Brain microvascular endothelial cell (primary cell): ENCODE measurements at regions not wholly inside any gene's neighbourhood (a gene's known extent, or its start where the extent isn't known, plus 50 kb on each side); places are given as distances from the start of the nearest gene placed in this dataset.

Experiments used
- DNase-seq: peaks from one replicate; pipeline ENCODE4 v3.0.0-alpha.2; 2020
- H3K27ac ChIP-seq: fragments of 250-450 bp; sonication (Bioruptor Pico); 2 replicates; pipeline ENCODE4 v1.5.1; 2020; ENCODE audit warnings: mild to moderate bottlenecking, moderate library complexity
- H3K27me3 ChIP-seq: fragments of 250-450 bp; sonication (Bioruptor Pico); replicated peaks from 2 replicates; pipeline ENCODE4 v1.5.1; 2020; ENCODE audit warnings: mild to moderate bottlenecking
- H3K36me3 ChIP-seq: fragments of 250-450 bp; sonication (Bioruptor Pico); replicated peaks from 2 replicates; pipeline ENCODE4 v1.5.1; 2020; ENCODE audit warnings: mild to moderate bottlenecking
- H3K4me3 ChIP-seq: 2 replicates; pipeline ENCODE4 v1.5.1; 2011; ENCODE audit warnings: low read depth, mild to moderate bottlenecking, control low read depth, low read length, moderate library complexity
- in situ Hi-C: cut with HindIII; loops from 2 replicates; pipeline ENCODE4 v1.10.0; 2017; ENCODE audit warnings: low sequenced_read_pairs, low pct_ligation_motif_present
- TF ChIP-seq, protein P1 (sequence below): IDR thresholded peaks from 2 replicates; pipeline ENCODE4 v1.5.1; 2011; ENCODE audit warnings: low read depth, mild to moderate bottlenecking, moderate library complexity, low read length, control low read depth, inconsistent platforms; ENCODE audit errors: missing control alignments

DNA sequence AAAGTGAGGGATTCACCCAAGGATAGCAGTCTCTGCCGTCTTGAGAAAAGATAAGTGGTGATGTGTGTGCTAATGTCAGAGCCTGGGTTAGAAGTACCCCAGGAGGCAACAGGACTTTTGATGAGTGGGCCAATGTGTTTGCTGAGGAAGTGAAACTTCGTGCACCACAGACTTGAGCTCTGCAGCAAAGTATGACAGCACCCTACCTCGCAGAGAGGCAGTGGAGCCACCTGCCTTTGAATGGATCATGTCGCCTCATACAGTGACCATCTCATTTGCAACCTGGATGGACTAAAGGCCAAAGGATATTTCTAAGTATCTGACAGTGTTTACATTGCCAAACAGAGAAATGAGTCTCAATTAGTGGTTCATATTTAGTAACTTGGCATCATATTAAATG lies 593.9 kb upstream of the GRAMD2B start:
- H3K27ac ChIP-seq, result no peak overlapping the region
- in situ Hi-C loops, result no loop called here

DNA sequence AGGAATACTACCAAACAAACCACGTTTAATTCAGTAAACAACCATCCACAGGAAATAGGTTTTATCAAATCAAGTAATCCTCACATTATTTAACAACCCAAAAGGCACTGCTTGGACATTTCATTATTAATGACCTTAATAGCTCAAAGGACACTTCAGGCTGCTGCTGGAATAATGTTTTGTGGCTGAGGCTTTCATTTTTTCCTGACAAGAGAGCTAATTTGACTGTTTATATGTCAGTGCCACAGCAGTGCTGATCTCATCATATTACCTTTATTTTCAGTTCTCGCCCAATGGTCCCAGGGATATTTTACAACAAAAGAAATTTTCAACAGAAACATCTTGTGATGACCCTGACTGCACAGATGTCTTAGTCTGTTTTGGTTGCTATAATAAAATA lies 589.8 kb upstream of the GRAMD2B start:
- Histone ChIP-seq H3K36me3 (no peaks in the 10 kb centered on the region), H3K27ac (no peak overlapping the region), H3K4me3 (no peak overlapping the region), H3K27me3 (no peaks in the 10 kb centered on the region)
- no peak for DNase-seq
- TF ChIP-seq, protein P1, sequence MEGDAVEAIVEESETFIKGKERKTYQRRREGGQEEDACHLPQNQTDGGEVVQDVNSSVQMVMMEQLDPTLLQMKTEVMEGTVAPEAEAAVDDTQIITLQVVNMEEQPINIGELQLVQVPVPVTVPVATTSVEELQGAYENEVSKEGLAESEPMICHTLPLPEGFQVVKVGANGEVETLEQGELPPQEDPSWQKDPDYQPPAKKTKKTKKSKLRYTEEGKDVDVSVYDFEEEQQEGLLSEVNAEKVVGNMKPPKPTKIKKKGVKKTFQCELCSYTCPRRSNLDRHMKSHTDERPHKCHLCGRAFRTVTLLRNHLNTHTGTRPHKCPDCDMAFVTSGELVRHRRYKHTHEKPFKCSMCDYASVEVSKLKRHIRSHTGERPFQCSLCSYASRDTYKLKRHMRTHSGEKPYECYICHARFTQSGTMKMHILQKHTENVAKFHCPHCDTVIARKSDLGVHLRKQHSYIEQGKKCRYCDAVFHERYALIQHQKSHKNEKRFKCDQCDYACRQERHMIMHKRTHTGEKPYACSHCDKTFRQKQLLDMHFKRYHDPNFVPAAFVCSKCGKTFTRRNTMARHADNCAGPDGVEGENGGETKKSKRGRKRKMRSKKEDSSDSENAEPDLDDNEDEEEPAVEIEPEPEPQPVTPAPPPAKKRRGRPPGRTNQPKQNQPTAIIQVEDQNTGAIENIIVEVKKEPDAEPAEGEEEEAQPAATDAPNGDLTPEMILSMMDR, result no peak
- in situ Hi-C loops, result no loop called here

More for the DNA sequence above, 593.9 kb upstream of the GRAMD2B start:
- TF ChIP-seq, protein P1, result no peak
- Histone ChIP-seq H3K27me3 (no peaks in the 10 kb centered on the region), H3K36me3 (no peaks in the 10 kb centered on the region), H3K4me3 (no peak overlapping the region)
- no peak for DNase-seq

DNA sequence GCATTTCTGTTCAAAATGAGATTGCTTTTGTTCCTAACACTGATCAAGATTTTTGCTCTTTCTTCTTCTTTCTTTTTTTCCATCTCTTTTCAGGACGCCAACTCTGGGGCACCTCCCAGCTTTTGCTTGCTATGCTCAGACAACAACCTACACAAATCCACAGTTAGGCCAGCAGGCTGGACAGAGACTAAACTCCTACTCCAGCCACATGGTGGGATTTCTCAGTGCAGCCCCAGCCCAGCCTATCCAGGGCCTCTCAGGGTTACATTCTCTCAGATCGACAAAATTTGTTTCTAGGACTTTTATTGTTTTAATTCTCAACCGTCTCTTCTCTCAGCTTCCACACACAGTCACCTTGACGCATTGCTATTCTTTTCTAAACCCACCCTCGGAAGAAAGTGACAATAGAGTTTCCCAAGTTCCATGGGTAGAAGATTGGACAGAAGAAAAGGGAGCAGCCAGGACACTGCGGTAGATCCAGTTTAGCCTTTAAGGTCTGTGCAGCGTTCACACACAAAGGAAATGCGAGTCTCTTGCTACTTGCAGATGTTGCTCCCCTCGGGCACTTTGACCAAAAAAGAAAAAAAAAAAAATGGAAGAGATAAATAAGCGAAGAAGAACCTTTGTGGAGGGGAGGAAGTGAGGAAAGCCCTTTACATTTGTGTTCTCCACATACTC lies 588.6 kb upstream of the GRAMD2B start:
- no peaks in the 10 kb centered on the region for H3K27me3 ChIP-seq
- H3K4me3 ChIP-seq, result no peak overlapping the region
- TF ChIP-seq, protein P1, result no peak
- no peak overlapping the region for H3K27ac ChIP-seq
- in situ Hi-C loops, result no loop called here
- no peaks in the 10 kb centered on the region for H3K36me3 ChIP-seq
- no peak for DNase-seq

DNA sequence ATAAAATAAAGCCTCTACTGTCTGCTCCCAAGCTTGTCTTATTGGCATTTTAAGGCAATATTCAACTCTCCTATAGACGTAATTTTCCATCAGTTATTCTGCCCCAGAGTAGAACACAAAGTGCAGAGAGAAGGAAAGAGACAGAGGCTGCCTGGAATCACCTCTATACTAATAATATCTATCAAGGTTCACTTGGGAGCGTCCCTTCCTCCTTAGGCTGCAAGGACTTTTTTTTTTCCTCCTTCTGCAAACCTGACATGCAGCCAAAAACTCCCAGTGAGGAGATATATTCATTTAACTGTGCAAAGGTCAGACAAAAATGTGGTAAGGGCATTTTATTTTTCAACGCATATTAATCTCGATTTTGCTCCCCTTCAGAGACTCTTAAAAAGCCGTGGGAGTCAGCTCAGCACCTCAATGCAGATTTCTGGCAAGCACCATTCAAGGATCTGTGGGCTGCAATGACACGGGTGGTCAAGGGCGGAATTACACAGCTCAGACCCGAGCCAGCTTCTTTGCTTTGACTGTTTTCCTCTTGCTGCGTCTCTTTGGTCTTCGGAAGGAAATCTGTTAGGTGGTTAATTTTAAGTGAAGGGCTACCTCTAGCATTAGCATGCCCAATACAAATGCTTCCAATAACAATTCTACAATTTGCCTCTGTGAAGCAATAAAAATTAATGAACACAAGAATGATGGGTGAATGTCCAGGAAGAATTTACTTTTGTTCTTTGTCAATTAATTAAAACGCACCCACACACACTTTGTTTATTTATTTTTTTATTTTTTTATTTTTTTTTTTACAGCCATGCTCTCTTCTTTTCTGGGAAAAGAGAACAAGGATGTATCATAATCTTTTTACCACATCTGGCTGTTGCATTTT lies 587.7 kb upstream of the GRAMD2B start:
- Histone ChIP-seq H3K36me3 (no peaks in the 10 kb centered on the region), H3K27me3 (no peaks in the 10 kb centered on the region), H3K27ac (no peak overlapping the region), H3K4me3 (no peak overlapping the region)
- DNase-seq, result peak; percentile 39
- TF ChIP-seq, protein P1, result peak; percentile 89
- in situ Hi-C loops, result no loop called here

DNA sequence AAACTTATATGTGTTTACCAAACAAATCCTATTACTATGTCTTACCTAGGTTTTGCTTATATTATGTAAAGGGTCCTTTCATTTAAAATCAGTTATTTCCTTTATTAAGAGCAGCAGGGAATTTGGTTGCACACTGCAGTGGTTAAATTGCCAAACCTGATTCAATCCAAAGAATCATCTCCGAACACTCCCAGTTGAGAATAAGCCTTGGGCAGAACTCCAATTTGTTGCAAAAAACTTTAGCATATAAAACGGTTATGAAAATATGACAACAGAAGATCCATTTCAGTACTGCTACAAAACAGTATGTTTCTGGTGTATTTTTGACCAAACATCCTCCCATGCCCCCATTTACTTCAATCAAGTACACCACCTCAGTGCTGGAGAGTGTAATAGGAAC lies 587.0 kb upstream of the GRAMD2B start:
- no peak for DNase-seq
- Histone ChIP-seq H3K27ac (no peak overlapping the region), H3K27me3 (no peaks in the 10 kb centered on the region), H3K4me3 (no peak overlapping the region), H3K36me3 (no peaks in the 10 kb centered on the region)
- TF ChIP-seq, protein P1, result no peak
- in situ Hi-C loops, result no loop called here
